Hematopoietic multipotent progenitor cell treated with erythropoietin and hydrocortisone succinate and interleukin-3 and kit ligand, for 4 days (in vitro differentiated cells): ENCODE measurements at regions not wholly inside any gene's neighbourhood (a gene's known extent, or its start where the extent isn't known, plus 50 kb on each side); places are given as distances from the start of the nearest gene placed in this dataset.
"Not testable (repeated sequence)": the region's sequence is repeated elsewhere in the genome, so short reads cannot be mapped to it uniquely, and the experiment has no call there.

Source experiments
- DNase-seq: peaks from one replicate; pipeline ENCODE4 v3.0.0-alpha.2; 2015

DNA sequence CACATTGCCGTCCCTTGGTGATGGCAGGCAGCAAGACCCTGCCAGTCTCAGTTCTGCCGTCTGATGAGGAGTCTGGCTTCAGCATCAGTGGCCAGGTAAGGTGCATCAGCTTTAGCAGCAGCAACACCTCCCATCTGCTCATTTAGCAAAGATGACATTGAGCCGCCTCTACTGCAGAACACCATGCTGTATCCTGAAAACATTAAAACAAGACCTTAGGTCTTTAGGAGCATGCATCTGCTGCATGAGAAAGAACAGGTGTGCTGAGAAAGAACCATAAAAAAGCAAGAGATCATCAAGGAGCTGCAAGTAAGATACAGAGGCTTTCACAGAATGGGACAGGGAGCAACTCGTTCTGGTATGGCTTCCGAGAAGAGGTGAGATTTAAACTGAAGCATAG, 87.5 kb downstream of the SCN11A start:
- DNase-seq = no peak

DNA sequence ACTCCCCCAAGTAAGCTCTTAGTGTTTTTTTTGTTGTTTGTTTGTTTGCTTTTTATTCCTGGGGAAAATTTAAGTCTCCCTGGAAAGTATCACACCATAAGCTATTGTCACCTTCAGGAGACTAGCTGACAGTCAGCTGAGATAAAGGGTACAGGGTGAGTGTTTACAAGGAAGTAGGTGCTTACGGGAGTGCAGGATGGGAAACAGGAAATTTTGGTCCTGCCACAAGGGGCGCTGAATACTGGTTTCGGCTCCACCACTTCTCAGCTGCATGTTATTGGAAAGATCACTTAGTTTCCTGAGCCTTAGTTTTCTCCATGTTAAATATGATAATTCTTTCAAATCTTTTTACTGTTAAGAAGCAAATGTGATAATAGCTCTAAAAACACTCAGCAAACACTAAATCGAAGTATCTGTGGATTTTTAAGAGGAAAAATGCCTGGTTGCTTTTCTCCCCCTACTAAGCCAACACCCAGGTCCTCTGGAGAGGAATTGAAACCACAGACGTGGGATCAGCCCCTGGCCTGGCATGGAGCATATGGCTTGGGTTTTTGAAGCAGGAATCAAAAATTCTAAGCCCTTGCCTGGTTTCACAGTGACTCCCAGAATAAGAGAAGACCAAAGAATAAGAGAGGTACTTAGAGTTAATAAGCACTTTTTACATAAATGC, 90.7 kb downstream of the SCN11A start:
- peak; percentile 76 for DNase-seq

- no peak for DNase-seq
Measured at GRCh38 chr3:38960042-38960622, 91.6 kb downstream of the SCN11A start.

DNA sequence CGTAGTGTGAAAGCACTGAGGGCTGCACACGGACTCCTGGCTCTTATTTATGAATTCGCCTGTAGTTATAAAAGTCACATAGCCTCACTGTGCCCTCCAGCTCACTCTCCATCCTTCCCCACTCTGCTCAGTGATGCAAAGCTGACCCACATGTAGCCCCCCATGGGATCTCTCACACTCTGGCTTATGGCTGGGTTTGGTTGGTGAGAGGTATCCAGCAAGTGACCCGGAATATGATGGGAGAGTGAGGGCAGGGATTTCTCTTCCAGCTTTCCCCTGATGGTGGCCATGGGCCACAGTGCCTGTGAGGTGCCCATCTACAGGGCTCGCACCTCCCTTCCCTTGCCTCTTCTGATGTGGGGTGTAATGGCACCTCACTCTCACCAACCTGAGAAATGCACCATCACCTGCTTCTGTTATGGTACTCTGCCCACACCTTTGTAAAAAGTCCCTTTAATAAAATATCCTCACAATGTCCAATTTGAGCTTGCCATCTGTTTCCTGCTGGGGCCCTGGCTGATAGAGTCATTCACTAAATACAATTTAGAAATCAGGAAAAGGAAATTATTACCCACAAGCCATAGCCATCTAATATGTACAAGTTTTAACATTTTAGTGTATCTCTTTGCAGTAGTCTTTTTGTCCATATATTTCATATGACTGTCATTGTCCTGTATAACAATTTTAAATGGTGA, 93.6 kb downstream of the SCN11A start:
- DNase-seq = no peak

DNA sequence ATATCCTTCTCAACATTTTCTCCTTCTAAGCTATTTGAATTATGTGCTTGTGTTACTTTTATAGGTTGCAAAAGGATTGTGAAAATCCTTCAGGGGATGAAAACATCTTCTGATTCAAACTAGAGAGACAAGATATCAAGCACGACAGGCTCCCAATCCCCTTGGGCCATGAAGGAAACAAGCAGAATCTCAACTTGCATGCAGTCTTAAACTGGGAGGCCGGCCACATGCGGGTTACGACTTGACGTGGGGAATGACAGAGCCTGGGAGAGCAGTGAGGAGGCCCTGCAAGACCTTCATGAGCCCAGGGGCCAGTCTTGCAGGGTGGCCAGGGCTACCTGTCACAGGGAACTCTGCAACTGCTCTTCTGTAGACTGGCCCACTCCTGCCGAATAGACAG, 94.4 kb downstream of the SCN11A start:
- DNase-seq = no peak

DNA sequence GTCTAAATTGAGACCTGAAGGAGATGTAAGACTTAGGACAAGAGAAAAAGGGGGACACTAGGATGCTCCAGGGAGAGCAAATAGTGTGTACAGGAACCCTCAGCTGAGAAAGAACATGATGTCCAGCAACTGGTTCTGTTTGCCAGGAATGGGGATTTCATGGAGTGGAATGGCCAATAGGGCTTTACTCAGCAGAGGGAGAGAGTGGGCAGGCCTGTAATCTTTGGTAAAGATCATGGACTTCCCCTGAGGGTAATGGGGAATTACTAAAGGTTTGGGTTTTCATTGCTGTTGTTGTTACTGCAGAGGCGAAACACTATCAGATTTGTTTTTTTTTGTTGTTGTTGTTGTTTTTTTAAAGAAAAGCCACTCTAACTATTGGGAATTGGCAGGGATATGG, 99.0 kb downstream of the SCN11A start:
- DNase-seq = no peak

- not testable (repeated sequence) for DNase-seq
Measured at GRCh38 chr3:38951167-38951566, 100.6 kb downstream of the SCN11A start.

DNA sequence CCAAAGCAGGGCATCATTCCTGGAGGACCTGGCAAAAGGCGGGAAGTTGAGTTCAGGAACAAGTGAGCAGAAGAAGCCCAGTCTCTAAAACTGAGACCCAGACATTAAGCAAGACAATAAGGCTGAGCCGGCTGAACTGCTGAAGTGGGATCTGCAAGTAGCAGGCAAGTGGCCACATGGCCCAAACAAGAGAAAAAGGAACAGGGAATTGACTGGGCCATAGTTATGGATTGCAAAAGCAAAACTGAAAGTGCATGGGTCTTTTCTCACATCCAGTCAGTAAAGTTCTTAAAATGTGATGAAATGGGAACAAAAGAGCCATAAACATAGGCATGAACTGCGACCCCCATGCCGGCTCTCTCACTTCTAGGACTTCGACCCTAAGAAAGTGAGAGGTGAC, 101.2 kb downstream of the SCN11A start:
- DNase-seq = no peak

- DNase-seq = no peak
Measured at GRCh38 chr3:38949994-38950393, 101.8 kb downstream of the SCN11A start.

DNA sequence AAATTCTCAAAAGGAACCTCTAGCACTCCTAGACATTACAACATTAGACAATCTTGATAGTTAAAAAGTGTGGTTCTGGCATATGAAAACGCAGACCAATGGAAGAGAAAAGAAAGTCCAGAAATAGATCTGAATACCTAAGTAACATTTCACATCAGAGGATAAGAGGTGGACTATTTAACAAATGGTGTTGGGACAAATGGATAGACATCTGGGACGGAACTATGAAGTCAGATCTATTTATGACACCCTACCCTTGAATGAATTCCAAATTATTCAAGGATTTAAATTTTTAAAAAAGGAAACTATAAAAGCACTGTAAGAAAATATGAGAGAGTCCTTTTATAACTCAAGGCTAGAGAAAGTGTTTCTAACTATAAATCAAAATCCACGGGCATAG, 111.3 kb downstream of the SCN11A start:
- DNase-seq = no peak

GRCh38 chr3:38925351-38925750, 109.3 kb upstream of the SCN10A start:
- no peak for DNase-seq

DNA sequence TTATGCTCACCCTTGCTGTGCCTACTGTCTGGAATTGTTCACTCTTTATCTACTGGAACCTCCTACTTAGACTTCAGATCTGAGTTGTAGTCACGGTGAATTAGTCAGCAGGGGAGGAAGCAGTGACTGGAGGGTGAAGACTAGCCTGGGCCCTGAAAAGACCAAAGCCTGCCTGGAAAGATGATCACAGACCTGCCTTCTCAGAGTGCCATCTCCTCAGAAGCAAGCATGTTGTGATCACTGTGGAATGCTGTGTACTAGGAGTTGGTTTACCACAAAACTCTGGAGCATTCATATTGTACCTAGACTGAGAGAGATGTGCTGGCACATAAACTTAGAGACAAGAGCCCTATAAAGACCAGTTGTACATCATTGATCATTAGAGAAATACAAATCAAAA, 100.7 kb upstream of the SCN10A start:
- DNase-seq = no peak

DNA sequence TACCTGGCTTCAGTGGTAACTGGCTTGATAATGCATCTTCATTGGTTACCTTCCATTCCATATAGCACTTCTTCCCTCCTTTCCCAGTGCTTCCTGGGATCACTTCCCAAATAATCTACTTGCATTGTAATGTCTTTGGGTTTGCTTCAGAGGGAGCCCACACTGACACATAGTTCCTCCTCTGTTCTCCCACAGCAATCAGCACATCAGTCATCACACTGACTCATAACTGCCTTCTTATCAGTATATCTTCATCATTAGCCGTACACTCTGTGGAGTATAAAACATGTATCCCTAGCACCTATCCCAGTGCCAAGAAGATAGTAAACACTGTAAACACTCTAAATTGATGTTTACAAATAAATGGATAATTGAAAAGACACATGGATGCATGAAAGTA, 91.4 kb upstream of the SCN10A start:
- no peak for DNase-seq

- DNase-seq = no peak
Measured at GRCh38 chr3:38890426-38890825, 74.4 kb upstream of the SCN10A start.

- DNase-seq = peak; percentile 48
Measured at GRCh38 chr3:38878646-38879045, 62.6 kb upstream of the SCN10A start.
